ENCODE measurements at regions not wholly inside any gene's neighbourhood (a gene's known extent, or its start where the extent isn't known, plus 50 kb on each side); places are given as distances from the start of the nearest gene placed in this dataset.

DNA sequence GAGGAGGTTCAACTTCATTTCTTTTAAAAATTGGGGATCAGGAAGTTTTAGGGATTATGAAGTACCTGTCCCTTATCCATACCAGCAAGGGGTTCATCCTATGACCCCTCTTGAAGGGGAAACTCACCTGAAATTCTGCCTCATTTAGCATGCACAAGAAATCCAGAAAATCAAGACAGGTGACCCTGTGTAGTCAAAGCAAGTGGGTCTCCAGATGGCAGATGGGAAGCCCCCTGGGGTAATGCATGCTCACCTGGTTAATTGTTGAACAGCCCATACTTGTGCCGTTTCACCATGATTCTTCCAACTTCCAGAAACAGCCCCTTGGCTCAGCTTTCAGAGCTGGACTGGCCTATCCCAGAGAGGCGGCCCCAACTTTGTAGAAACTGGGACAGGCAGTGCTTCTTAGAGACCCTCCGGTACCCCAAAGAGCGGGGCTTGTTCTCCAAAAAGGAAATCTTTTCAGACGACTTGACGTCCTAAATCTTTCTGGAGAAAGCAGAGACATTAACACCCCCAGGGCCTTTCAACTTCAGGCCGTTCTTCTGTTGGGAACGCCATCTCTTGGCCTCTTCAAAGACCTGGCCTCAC, 66.3 kb upstream of the ESRRB start:
- DNase-seq: no peak
- H3K14ac ChIP-seq (ENCODE audit: low read length in 2 of 2): no peak overlapping the region
- H3K9ac ChIP-seq (ENCODE audit: low read length): no peak overlapping the region
- no peak overlapping the region for H3K27ac ChIP-seq (ENCODE audit: low read length, poor library complexity, severe bottlenecking)
- H3K36me3 ChIP-seq (ENCODE audit: control insufficient read depth in 1 of 2, insufficient read depth in 2 of 2, low read depth in 1 of 2, low read length in 2 of 2): no peaks in the 10 kb centered on the region
- H3K18ac ChIP-seq (ENCODE audit: low read depth in 1 of 2, low read length in 2 of 2): no peak overlapping the region
- H3K27me3 ChIP-seq (ENCODE audit: control insufficient read depth in 1 of 2, insufficient read depth in 1 of 2, low read length in 2 of 2): peaks cover 27 to 58% of the 10 kb centered on the region in 2 experiments
- no peak overlapping the region for H2BK5ac ChIP-seq (ENCODE audit: low read depth, low read length, poor library complexity, severe bottlenecking)
- H3K4me2 ChIP-seq (ENCODE audit: low read length, poor library complexity, severe bottlenecking): no peak overlapping the region
- H2BK120ac ChIP-seq (ENCODE audit: low read depth, low read length): no peak overlapping the region
- no peak overlapping the region for H2AFZ ChIP-seq (ENCODE audit: low read depth, low read length)
- H2BK12ac ChIP-seq (ENCODE audit: low read length in 2 of 2): no peak overlapping the region
- no peak overlapping the region for H3K23ac ChIP-seq (ENCODE audit: low read length in 2 of 2)
- no peak overlapping the region for H2AK5ac ChIP-seq (ENCODE audit: low read length, severe bottlenecking)
- H4K91ac ChIP-seq (ENCODE audit: low read length): no peak overlapping the region
- no peaks in the 10 kb centered on the region for H3K4me1 ChIP-seq (ENCODE audit: control insufficient read depth, insufficient read depth, low read depth, low read length)
- H4K8ac ChIP-seq (ENCODE audit: low read length): no peak overlapping the region
- H3K4ac ChIP-seq (ENCODE audit: low read depth in 1 of 2, low read length in 2 of 2): no peak overlapping the region
- WGBS: 65% methylated on average over 8 of the region's 8 CpGs
- no peaks in the 10 kb centered on the region for H3K9me3 ChIP-seq (ENCODE audit: control insufficient read depth, low read length)
- H2BK15ac ChIP-seq (ENCODE audit: low read depth, poor library complexity, severe bottlenecking): no peak overlapping the region
- no peaks in the 10 kb centered on the region for H3K79me1 ChIP-seq (replicated peaks; ENCODE audit: low read length, poor library complexity, severe bottlenecking)
- H3K4me3 ChIP-seq (ENCODE audit: insufficient read depth in 1 of 2, low read depth in 1 of 2, low read length in 2 of 2): no peak overlapping the region

GRCh38 chr14:76311079-76311758, 64.7 kb upstream of the ESRRB start:
- Histone ChIP-seq H3K9ac (ENCODE audit: low read length) (no peak overlapping the region), H2BK15ac (ENCODE audit: low read depth, poor library complexity, severe bottlenecking) (no peak overlapping the region), H3K27me3 (ENCODE audit: control insufficient read depth in 1 of 2, insufficient read depth in 1 of 2, low read length in 2 of 2) (peaks cover 27 to 74% of the 10 kb centered on the region in 2 experiments), H3K4me2 (ENCODE audit: low read length, poor library complexity, severe bottlenecking) (no peak overlapping the region), H4K91ac (ENCODE audit: low read length) (no peak overlapping the region), H3K23ac (ENCODE audit: low read length in 2 of 2) (no peak overlapping the region), H4K8ac (ENCODE audit: low read length) (no peak overlapping the region), H3K4me3 (ENCODE audit: insufficient read depth in 1 of 2, low read depth in 1 of 2, low read length in 2 of 2) (no peak overlapping the region), H2BK120ac (ENCODE audit: low read depth, low read length) (no peak overlapping the region), H2AK5ac (ENCODE audit: low read length, severe bottlenecking) (no peak overlapping the region), H3K27ac (ENCODE audit: low read length, poor library complexity, severe bottlenecking) (no peak overlapping the region), H2BK12ac (ENCODE audit: low read length in 2 of 2) (no peak overlapping the region), H3K36me3 (ENCODE audit: control insufficient read depth in 1 of 2, insufficient read depth in 2 of 2, low read depth in 1 of 2, low read length in 2 of 2) (no peaks in the 10 kb centered on the region), H3K14ac (ENCODE audit: low read length in 2 of 2) (no peak overlapping the region), H3K9me3 (ENCODE audit: control insufficient read depth, low read length) (no peaks in the 10 kb centered on the region), H3K4ac (ENCODE audit: low read depth in 1 of 2, low read length in 2 of 2) (no peak overlapping the region), H3K79me1 (replicated peaks; ENCODE audit: low read length, poor library complexity, severe bottlenecking) (no peaks in the 10 kb centered on the region), H2AFZ (ENCODE audit: low read depth, low read length) (no peak overlapping the region), H3K18ac (ENCODE audit: low read depth in 1 of 2, low read length in 2 of 2) (no peak overlapping the region), H3K4me1 (ENCODE audit: control insufficient read depth, insufficient read depth, low read depth, low read length) (no peaks in the 10 kb centered on the region), H2BK5ac (ENCODE audit: low read depth, low read length, poor library complexity, severe bottlenecking) (no peak overlapping the region)
- 26% methylated on average over 12 of the region's 13 CpGs for WGBS
- DNase-seq: no peak

DNA sequence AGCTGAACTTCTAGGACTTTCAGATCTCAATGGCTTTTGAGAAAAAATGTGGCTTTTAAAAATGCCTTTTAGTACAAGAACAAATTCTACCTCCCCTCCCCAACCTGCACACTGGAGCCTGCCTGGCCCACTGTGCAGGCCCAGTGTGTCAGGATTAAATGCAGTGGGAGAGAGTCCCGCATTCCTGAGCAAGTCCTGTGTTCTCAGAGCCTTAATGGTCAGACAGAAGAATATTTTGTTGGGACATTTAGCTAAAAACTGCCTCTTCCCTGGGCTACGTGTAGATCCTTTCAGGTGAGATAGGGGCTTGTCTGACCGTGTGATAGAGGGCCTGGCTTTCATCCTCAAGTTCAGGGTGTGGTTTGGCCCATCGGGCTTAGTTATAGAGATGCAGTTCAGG, 63.1 kb upstream of the ESRRB start:
- WGBS: 54% methylated on average over 3 of the region's 4 CpGs
- Histone ChIP-seq H2AK5ac (ENCODE audit: low read length, severe bottlenecking) (no peak overlapping the region), H2BK5ac (ENCODE audit: low read depth, low read length, poor library complexity, severe bottlenecking) (no peak overlapping the region), H3K18ac (ENCODE audit: low read depth in 1 of 2, low read length in 2 of 2) (no peak overlapping the region), H3K9me3 (ENCODE audit: control insufficient read depth, low read length) (no peaks in the 10 kb centered on the region), H3K79me1 (replicated peaks; ENCODE audit: low read length, poor library complexity, severe bottlenecking) (no peaks in the 10 kb centered on the region), H2BK120ac (ENCODE audit: low read depth, low read length) (no peak overlapping the region), H4K8ac (ENCODE audit: low read length) (no peak overlapping the region), H3K23ac (ENCODE audit: low read length in 2 of 2) (no peak overlapping the region), H2AFZ (ENCODE audit: low read depth, low read length) (no peak overlapping the region), H2BK12ac (ENCODE audit: low read length in 2 of 2) (no peak overlapping the region), H4K91ac (ENCODE audit: low read length) (no peak overlapping the region), H3K27ac (ENCODE audit: low read length, poor library complexity, severe bottlenecking) (no peak overlapping the region), H3K27me3 (ENCODE audit: control insufficient read depth in 1 of 2, insufficient read depth in 1 of 2, low read length in 2 of 2) (peaks cover 27 to 89% of the 10 kb centered on the region in 2 experiments), H3K4ac (ENCODE audit: low read depth in 1 of 2, low read length in 2 of 2) (no peak overlapping the region), H3K9ac (ENCODE audit: low read length) (no peak overlapping the region), H3K4me3 (ENCODE audit: insufficient read depth in 1 of 2, low read depth in 1 of 2, low read length in 2 of 2) (no peak overlapping the region), H2BK15ac (ENCODE audit: low read depth, poor library complexity, severe bottlenecking) (no peak overlapping the region), H3K14ac (ENCODE audit: low read length in 2 of 2) (no peak overlapping the region), H3K4me2 (ENCODE audit: low read length, poor library complexity, severe bottlenecking) (no peak overlapping the region), H3K36me3 (ENCODE audit: control insufficient read depth in 1 of 2, insufficient read depth in 2 of 2, low read depth in 1 of 2, low read length in 2 of 2) (no peaks in the 10 kb centered on the region), H3K4me1 (ENCODE audit: control insufficient read depth, insufficient read depth, low read depth, low read length) (no peaks in the 10 kb centered on the region)
- DNase-seq: no peak

- no peak for DNase-seq
- H3K14ac ChIP-seq (ENCODE audit: low read length in 2 of 2): no peak overlapping the region
- H4K8ac ChIP-seq (ENCODE audit: low read length): no peak overlapping the region
- H2BK15ac ChIP-seq (ENCODE audit: low read depth, poor library complexity, severe bottlenecking): no peak overlapping the region
- no peaks in the 10 kb centered on the region for H3K79me1 ChIP-seq (replicated peaks; ENCODE audit: low read length, poor library complexity, severe bottlenecking)
- H3K27ac ChIP-seq (ENCODE audit: low read length, poor library complexity, severe bottlenecking): no peak overlapping the region
- no peak overlapping the region for H3K9ac ChIP-seq (ENCODE audit: low read length)
- no peak overlapping the region for H2BK5ac ChIP-seq (ENCODE audit: low read depth, low read length, poor library complexity, severe bottlenecking)
- H2AK5ac ChIP-seq (ENCODE audit: low read length, severe bottlenecking): no peak overlapping the region
- under 1% methylated on average over 3 of the region's 4 CpGs for WGBS
- H3K4me3 ChIP-seq (ENCODE audit: insufficient read depth in 1 of 2, low read depth in 1 of 2, low read length in 2 of 2): no peak overlapping the region
- H3K36me3 ChIP-seq (ENCODE audit: control insufficient read depth in 1 of 2, insufficient read depth in 2 of 2, low read depth in 1 of 2, low read length in 2 of 2): no peaks in the 10 kb centered on the region
- H2AFZ ChIP-seq (ENCODE audit: low read depth, low read length): no peak overlapping the region
- H3K27me3 ChIP-seq (ENCODE audit: control insufficient read depth in 1 of 2, insufficient read depth in 1 of 2, low read length in 2 of 2): peaks cover 27 to 90% of the 10 kb centered on the region in 2 experiments
- H2BK120ac ChIP-seq (ENCODE audit: low read depth, low read length): no peak overlapping the region
- H3K18ac ChIP-seq (ENCODE audit: low read depth in 1 of 2, low read length in 2 of 2): no peak overlapping the region
- no peak overlapping the region for H3K23ac ChIP-seq (ENCODE audit: low read length in 2 of 2)
- H4K91ac ChIP-seq (ENCODE audit: low read length): no peak overlapping the region
- no peak overlapping the region for H3K4me2 ChIP-seq (ENCODE audit: low read length, poor library complexity, severe bottlenecking)
- H2BK12ac ChIP-seq (ENCODE audit: low read length in 2 of 2): no peak overlapping the region
- no peaks in the 10 kb centered on the region for H3K9me3 ChIP-seq (ENCODE audit: control insufficient read depth, low read length)
- no peaks in the 10 kb centered on the region for H3K4me1 ChIP-seq (ENCODE audit: control insufficient read depth, insufficient read depth, low read depth, low read length)
- H3K4ac ChIP-seq (ENCODE audit: low read depth in 1 of 2, low read length in 2 of 2): no peak overlapping the region
Measured at GRCh38 chr14:76313303-76313702, 62.6 kb upstream of the ESRRB start.

All from mesenchymal stem cell (in vitro differentiated cells and primary cell).